GM12878 (cell line): ENCODE measurements at regions not wholly inside any gene's neighbourhood (a gene's known extent, or its start where the extent isn't known, plus 50 kb on each side); places are given as distances from the start of the nearest gene placed in this dataset.

ENCODE experiments used
- ATAC-seq: fragments of 200-7000 bp; cut with Tn5 transposase; 3 replicates; pipeline ENCODE4 v1.9.1; 2020; ENCODE audit warnings: mild to moderate bottlenecking, moderate library complexity
- BruUV-seq: library from RNA; stranded (reverse); fragments of 400-500 nt; replicated peaks from 2 replicates; lab custom pipeline; 2021; lab: Mats Ljungman, UMichigan
- CTCF ChIA-PET: fragments of 300-600 bp; sonication (Branson Sonifier 250); formaldehyde crosslinking; extraction: SDS; loops from one replicate; lab custom pipeline; 2021; ENCODE audit warnings: inconsistent platforms; lab: Yijun Ruan, JAX
- POLR2A ChIA-PET: fragments of 350-600 bp; formaldehyde crosslinking; extraction: SDS; loops from one replicate; lab custom pipeline; 2021; ENCODE audit warnings: inconsistent platforms; lab: Charles Lee
- RAD21 ChIA-PET: fragments of 300-600 bp; sonication (Branson Sonifier 250); formaldehyde crosslinking; loops from one replicate; lab custom pipeline; 2023; ENCODE audit warnings: antibody characterized with exemption; ENCODE audit not compliant: unreplicated experiment; lab: Charles Lee
- SMC1A ChIA-PET: fragments of 300-600 bp; sonication (Branson Sonifier 250); formaldehyde crosslinking; loops from one replicate; lab custom pipeline; 2023; ENCODE audit not compliant: unreplicated experiment, uncharacterized antibody; lab: Charles Lee
- DNase-seq: peaks from one replicate; pipeline ENCODE4 v3.0.0-alpha.2; 2011; ENCODE audit warnings: low read depth, low spot score
- FAIRE-seq: peaks from 3 replicates; lab custom pipeline; 2011; peaks lifted over from hg19 to GRCh38; lab: Jason Lieb, UNC
- H2AFZ ChIP-seq: 2 replicates; pipeline ENCODE4 v1.6.0; 2011; ENCODE audit warnings: low read depth, low read length, control low read depth; ENCODE audit not compliant: control insufficient read depth
- H3K27ac ChIP-seq: 2 replicates; pipeline ENCODE4 v1.5.1; 2011; ENCODE audit warnings: control low read depth; ENCODE audit not compliant: control insufficient read depth, insufficient read depth
- H3K27me3 ChIP-seq, 2 experiments: replicated peaks in 1 of 2; 2 replicates each; pipeline versions ENCODE4 v1.6.0 to v1.6.1; 2011; ENCODE audit warnings: low read length in 1 of 2; ENCODE audit not compliant: control insufficient read depth in 2 of 2, insufficient read depth in 2 of 2
- H3K36me3 ChIP-seq, 2 experiments: 2 replicates each; pipeline ENCODE4 v1.5.1; 2011; ENCODE audit warnings: low read length in 1 of 2; ENCODE audit not compliant: control insufficient read depth in 2 of 2, insufficient read depth in 2 of 2
- H3K4me1 ChIP-seq: 2 replicates; pipeline ENCODE4 v1.6.1; 2011; ENCODE audit warnings: mild to moderate bottlenecking, low read length, moderate library complexity, mixed read lengths; ENCODE audit not compliant: control insufficient read depth, insufficient read depth
- H3K4me2 ChIP-seq: 2 replicates; pipeline ENCODE4 v1.6.0; 2011; ENCODE audit warnings: control low read depth; ENCODE audit not compliant: control insufficient read depth, insufficient read depth
- H3K4me3 ChIP-seq: fragments of 200-600 bp; sonication (generic); 2 replicates; pipeline ENCODE4 v1.5.1; 2016
- H3K79me2 ChIP-seq: 2 replicates; pipeline ENCODE4 v1.6.0; 2011; ENCODE audit warnings: low read length; ENCODE audit not compliant: control insufficient read depth, insufficient read depth
- H3K9ac ChIP-seq: 2 replicates; pipeline ENCODE4 v1.8.0; 2011; ENCODE audit warnings: low read length, control low read depth, mixed read lengths; ENCODE audit not compliant: control insufficient read depth, insufficient read depth
- H3K9me3 ChIP-seq: replicated peaks from 3 replicates; pipeline ENCODE4 v1.5.1; 2011; ENCODE audit warnings: mild to moderate bottlenecking, low read length; ENCODE audit not compliant: control insufficient read depth, insufficient read depth
- H4K20me1 ChIP-seq: 2 replicates; pipeline ENCODE4 v1.6.0; 2011; ENCODE audit not compliant: control insufficient read depth, insufficient read depth
- BCL11A ChIP-seq: IDR thresholded peaks from 2 replicates; pipeline ENCODE4 v1.6.1; 2011; ENCODE audit warnings: low read depth, low read length
- CREM ChIP-seq: IDR thresholded peaks from 2 replicates; pipeline ENCODE4 v1.6.1; 2014; ENCODE audit warnings: antibody characterized with exemption, low read depth
- FOS ChIP-seq: IDR thresholded peaks from 3 replicates; pipeline ENCODE4 v1.6.1; 2011; ENCODE audit warnings: borderline replicate concordance; ENCODE audit not compliant: insufficient read length; ENCODE audit errors: extremely low read depth
- FOXM1 ChIP-seq: IDR thresholded peaks from 2 replicates; pipeline ENCODE4 v1.6.1; 2012; ENCODE audit warnings: low read depth, mild to moderate bottlenecking, inconsistent platforms, low read length, moderate library complexity
- IKZF1 ChIP-seq: fragments of 450-650 bp; conservative IDR thresholded peaks from 2 replicates; pipeline ENCODE4 v1.6.1; 2017; ENCODE audit warnings: antibody characterized with exemption, mild to moderate bottlenecking
- IKZF2 ChIP-seq, 2 experiments: fragments of 450-650 bp; IDR thresholded peaks; 2 replicates each; pipeline ENCODE4 v1.6.1; 2017; ENCODE audit warnings: mild to moderate bottlenecking in 2 of 2, moderate library complexity in 2 of 2
- JUNB ChIP-seq: IDR thresholded peaks from 2 replicates; pipeline ENCODE4 v1.6.1; 2016; ENCODE audit warnings: antibody characterized with exemption, mild to moderate bottlenecking
- KAT2A ChIP-seq: conservative IDR thresholded peaks from 2 replicates; pipeline ENCODE4 v1.6.1; 2011; ENCODE audit warnings: low read depth, low read length; ENCODE audit not compliant: control insufficient read depth
- KDM1A ChIP-seq: fragments of 200-600 bp; sonication (generic); IDR thresholded peaks from 2 replicates; pipeline ENCODE4 v1.6.1; 2016; ENCODE audit warnings: borderline replicate concordance
- NBN ChIP-seq: fragments of 450-650 bp; IDR thresholded peaks from 2 replicates; pipeline ENCODE4 v1.6.1; 2016
- NFIC ChIP-seq: IDR thresholded peaks from 2 replicates; pipeline ENCODE4 v1.6.1; 2012; ENCODE audit warnings: low read depth, mild to moderate bottlenecking, inconsistent platforms, low read length, moderate library complexity
- NR2C1 ChIP-seq: fragments of 450-650 bp; IDR thresholded peaks from 2 replicates; pipeline ENCODE4 v1.6.1; 2017; ENCODE audit warnings: antibody characterized with exemption, mild to moderate bottlenecking, moderate library complexity
- NR2C2 ChIP-seq: IDR thresholded peaks from 2 replicates; pipeline ENCODE4 v1.6.1; 2011; ENCODE audit warnings: borderline replicate concordance, low read depth; ENCODE audit not compliant: control insufficient read depth, insufficient read length
- PAX5 ChIP-seq: IDR thresholded peaks from 2 replicates; pipeline ENCODE4 v1.6.1; 2011; ENCODE audit warnings: low read depth, low read length, borderline replicate concordance
- RBBP5 ChIP-seq: fragments of 200-600 bp; sonication (generic); conservative IDR thresholded peaks from 2 replicates; pipeline ENCODE4 v1.6.1; 2016
- RFX5 ChIP-seq: IDR thresholded peaks from 2 replicates; pipeline ENCODE4 v1.6.1; 2011; ENCODE audit warnings: low read depth, low read length, improper control_type of control experiment
- SMARCA5 ChIP-seq: fragments of 450-650 bp; IDR thresholded peaks from 2 replicates; pipeline ENCODE4 v1.6.1; 2017; ENCODE audit warnings: mild to moderate bottlenecking
- TARDBP ChIP-seq: IDR thresholded peaks from 2 replicates; pipeline ENCODE4 v1.6.1; 2016; ENCODE audit warnings: borderline replicate concordance
- ZNF274 ChIP-seq: IDR thresholded peaks from one replicate; pipeline ENCODE4 v1.8.0; 2011; ENCODE audit not compliant: insufficient read length, insufficient read depth
- WGBS: methylation state at CpG from one replicate; pipeline ENCODE4 v1.1.6; 2016; ENCODE audit warnings: low lambda C conversion rate; ENCODE audit not compliant: insufficient replicate concordance, insufficient coverage; ENCODE audit errors: missing lambda C conversion rate; 5-methylcytosine and 5-hydroxymethylcytosine counted together
- in situ Hi-C: fragments of 300-500 bp; cut with MboI; formaldehyde crosslinking; loops from 9 replicates; pipeline ENCODE4 v1.14.3; 2018; ENCODE audit warnings: mixed read lengths
- intact Hi-C: fragments of 100-400 bp; cut with micrococcal nuclease; formaldehyde crosslinking; loops from one replicate; pipeline ENCODE4 v1.14.2; 2022; ENCODE audit not compliant: unreplicated experiment
- TF ChIP-seq, protein P1 (sequence below): fragments of 450-650 bp; IDR thresholded peaks from 2 replicates; pipeline ENCODE4 v1.6.1; 2018; ENCODE audit warnings: borderline replicate concordance, mild to moderate bottlenecking; ENCODE audit not compliant: partially characterized antibody
- TF ChIP-seq, protein P2 (sequence below): IDR thresholded peaks from 2 replicates; pipeline ENCODE4 v1.6.1; 2011; ENCODE audit warnings: borderline replicate concordance, low read depth, mild to moderate bottlenecking, moderate library complexity, mixed read lengths, low read length; ENCODE audit not compliant: insufficient read depth; ENCODE audit errors: extremely low read length
- TF ChIP-seq, protein P3 (sequence below): fragments of 450-650 bp; IDR thresholded peaks from 2 replicates; pipeline ENCODE4 v1.6.1; 2017; ENCODE audit warnings: mild to moderate bottlenecking

GRCh38 chr12:28025821-28026505, 53.4 kb upstream of the PTHLH start (continued):
- TF ChIP-seq FOXM1 (no peak), NR2C1 (no peak), NFIC (no peak), IKZF2 (IDR thresholded peaks at IDR 0.05) (no peak), NBN (no peak), ZNF274 (no peak), JUNB (no peak), FOS (no peak), RFX5 (no peak), CREM (no peak), KDM1A (no peak)
- TF ChIP-seq, all 136 proteins: peak for 0

DNA sequence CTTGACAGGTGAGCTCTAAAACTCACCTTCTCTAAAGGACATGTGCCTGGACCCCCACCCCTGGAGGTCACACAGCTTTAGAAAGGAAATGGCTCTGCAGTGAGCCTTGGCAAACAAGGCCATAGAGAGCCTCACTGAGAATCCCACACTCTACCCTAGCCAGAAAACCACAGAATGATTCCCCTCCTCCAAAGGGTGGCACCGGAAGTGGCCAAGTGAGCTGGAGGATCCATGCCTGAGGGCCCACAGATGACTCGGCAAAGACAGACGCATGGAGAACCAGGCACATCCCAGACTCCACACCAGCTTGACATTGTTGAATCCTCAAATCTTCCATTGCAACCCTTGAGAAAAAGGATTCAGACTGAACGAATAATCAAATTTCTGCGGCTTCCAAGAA, 54.2 kb upstream of the PTHLH start:
- H3K4me1 ChIP-seq: no peaks in the 10 kb centered on the region
- ChIA-PET CTCF (no interaction called here), RAD21 (no interaction called here), POLR2A (no interaction called here), SMC1A (interaction anchor here (0.7 kb wide), 1 partner anchor 85 kb away, joined by 3 read pairs; no protein-coding TSS in a partner anchor)
- no peak overlapping the region for H3K9ac ChIP-seq
- no peak overlapping the region for H3K27ac ChIP-seq
- H3K9me3 ChIP-seq: no peaks in the 10 kb centered on the region
- no TSS peak for BruUV-seq
- H3K79me2 ChIP-seq: no peaks in the 10 kb centered on the region
- 89% methylated on average over 5 of the region's 5 CpGs for WGBS
- DNase-seq (no peak), ATAC-seq (no peak), FAIRE-seq (no peak)
- H2AFZ ChIP-seq: no peak overlapping the region
- no peaks in the 10 kb centered on the region; a peak in 1 of 4 replicates for H3K27me3 ChIP-seq
- H3K36me3 ChIP-seq: no peaks in the 10 kb centered on the region
- intact Hi-C loops (no loop called here), in situ Hi-C loops (no loop called here)
- no peaks in the 10 kb centered on the region for H4K20me1 ChIP-seq
- H3K4me3 ChIP-seq: no peak overlapping the region
- H3K4me2 ChIP-seq: no peak overlapping the region
- TF ChIP-seq KAT2A (no peak), BCL11A (no peak), PAX5 (no peak), SMARCA5 (no peak), RBBP5 (no peak), IKZF1 (no peak), RFX5 (no peak), TARDBP (no peak), NR2C2 (no peak)
- TF ChIP-seq, protein P1, sequence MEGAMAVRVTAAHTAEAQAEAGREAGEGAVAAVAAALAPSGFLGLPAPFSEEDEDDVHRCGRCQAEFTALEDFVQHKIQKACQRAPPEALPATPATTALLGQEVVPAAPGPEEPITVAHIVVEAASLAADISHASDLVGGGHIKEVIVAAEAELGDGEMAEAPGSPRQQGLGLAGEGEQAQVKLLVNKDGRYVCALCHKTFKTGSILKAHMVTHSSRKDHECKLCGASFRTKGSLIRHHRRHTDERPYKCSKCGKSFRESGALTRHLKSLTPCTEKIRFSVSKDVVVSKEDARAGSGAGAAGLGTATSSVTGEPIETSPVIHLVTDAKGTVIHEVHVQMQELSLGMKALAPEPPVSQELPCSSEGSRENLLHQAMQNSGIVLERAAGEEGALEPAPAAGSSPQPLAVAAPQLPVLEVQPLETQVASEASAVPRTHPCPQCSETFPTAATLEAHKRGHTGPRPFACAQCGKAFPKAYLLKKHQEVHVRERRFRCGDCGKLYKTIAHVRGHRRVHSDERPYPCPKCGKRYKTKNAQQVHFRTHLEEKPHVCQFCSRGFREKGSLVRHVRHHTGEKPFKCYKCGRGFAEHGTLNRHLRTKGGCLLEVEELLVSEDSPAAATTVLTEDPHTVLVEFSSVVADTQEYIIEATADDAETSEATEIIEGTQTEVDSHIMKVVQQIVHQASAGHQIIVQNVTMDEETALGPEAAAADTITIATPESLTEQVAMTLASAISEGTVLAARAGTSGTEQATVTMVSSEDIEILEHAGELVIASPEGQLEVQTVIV: no peak
- TF ChIP-seq, protein P2, sequence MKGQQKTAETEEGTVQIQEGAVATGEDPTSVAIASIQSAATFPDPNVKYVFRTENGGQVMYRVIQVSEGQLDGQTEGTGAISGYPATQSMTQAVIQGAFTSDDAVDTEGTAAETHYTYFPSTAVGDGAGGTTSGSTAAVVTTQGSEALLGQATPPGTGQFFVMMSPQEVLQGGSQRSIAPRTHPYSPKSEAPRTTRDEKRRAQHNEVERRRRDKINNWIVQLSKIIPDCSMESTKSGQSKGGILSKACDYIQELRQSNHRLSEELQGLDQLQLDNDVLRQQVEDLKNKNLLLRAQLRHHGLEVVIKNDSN: no peak
- TF ChIP-seq, protein P3, sequence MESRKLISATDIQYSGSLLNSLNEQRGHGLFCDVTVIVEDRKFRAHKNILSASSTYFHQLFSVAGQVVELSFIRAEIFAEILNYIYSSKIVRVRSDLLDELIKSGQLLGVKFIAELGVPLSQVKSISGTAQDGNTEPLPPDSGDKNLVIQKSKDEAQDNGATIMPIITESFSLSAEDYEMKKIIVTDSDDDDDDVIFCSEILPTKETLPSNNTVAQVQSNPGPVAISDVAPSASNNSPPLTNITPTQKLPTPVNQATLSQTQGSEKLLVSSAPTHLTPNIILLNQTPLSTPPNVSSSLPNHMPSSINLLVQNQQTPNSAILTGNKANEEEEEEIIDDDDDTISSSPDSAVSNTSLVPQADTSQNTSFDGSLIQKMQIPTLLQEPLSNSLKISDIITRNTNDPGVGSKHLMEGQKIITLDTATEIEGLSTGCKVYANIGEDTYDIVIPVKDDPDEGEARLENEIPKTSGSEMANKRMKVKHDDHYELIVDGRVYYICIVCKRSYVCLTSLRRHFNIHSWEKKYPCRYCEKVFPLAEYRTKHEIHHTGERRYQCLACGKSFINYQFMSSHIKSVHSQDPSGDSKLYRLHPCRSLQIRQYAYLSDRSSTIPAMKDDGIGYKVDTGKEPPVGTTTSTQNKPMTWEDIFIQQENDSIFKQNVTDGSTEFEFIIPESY: no peak
